GM23338 (cell line): ENCODE measurements at regions not wholly inside any gene's neighbourhood (a gene's known extent, or its start where the extent isn't known, plus 50 kb on each side); places are given as distances from the start of the nearest gene placed in this dataset.
A peak's percentile ranks its signal among the peaks of the same experiment; 100 is the strongest.

Source experiments
- ATAC-seq: fragments of 200-7000 bp; cut with Tn5 transposase; 3 replicates; pipeline ENCODE4 v1.9.1; 2020
- DNase-seq: peaks from one replicate; pipeline ENCODE4 v3.0.0-alpha.2; 2015; ENCODE audit warnings: low spot score
- H2AFZ ChIP-seq: fragments of 200-600 bp; sonication (generic); 2 replicates; pipeline ENCODE4 v1.8.0; 2016; ENCODE audit warnings: antibody characterized with exemption, mild to moderate bottlenecking, moderate library complexity
- H3F3A ChIP-seq: fragments of 200-600 bp; sonication (generic); replicated peaks from 2 replicates; pipeline ENCODE4 v1.8.0; 2017; ENCODE audit warnings: antibody characterized with exemption, mixed run types, low read depth
- H3K27ac ChIP-seq: fragments of 200-600 bp; sonication (generic); 2 replicates; pipeline ENCODE4 v1.6.1; 2016; ENCODE audit warnings: low read depth
- H3K27me3 ChIP-seq: fragments of 200-600 bp; sonication (generic); 2 replicates; pipeline ENCODE4 v1.8.0; 2016; ENCODE audit warnings: mild to moderate bottlenecking, mixed run types, moderate library complexity; ENCODE audit not compliant: insufficient read depth
- H3K36me3 ChIP-seq: fragments of 200-600 bp; sonication (generic); 2 replicates; pipeline ENCODE4 v1.8.0; 2016; ENCODE audit warnings: mild to moderate bottlenecking; ENCODE audit not compliant: insufficient read depth
- H3K4me1 ChIP-seq: fragments of 200-600 bp; sonication (generic); 2 replicates; pipeline ENCODE4 v1.8.0; 2016; ENCODE audit warnings: mild to moderate bottlenecking, moderate library complexity; ENCODE audit not compliant: insufficient read depth
- H3K4me2 ChIP-seq: fragments of 200-600 bp; sonication (generic); 2 replicates; pipeline ENCODE4 v1.7.1; 2017; ENCODE audit warnings: mixed run types
- H3K4me3 ChIP-seq: fragments of 200-600 bp; sonication (generic); 2 replicates; pipeline ENCODE4 v1.6.1; 2016; ENCODE audit warnings: mixed run types
- H3K79me2 ChIP-seq: fragments of 200-600 bp; sonication (generic); replicated peaks from 2 replicates; pipeline ENCODE4 v1.8.0; 2017; ENCODE audit warnings: mild to moderate bottlenecking; ENCODE audit not compliant: insufficient read depth
- H3K9me2 ChIP-seq: fragments of 200-600 bp; sonication (generic); 2 replicates; pipeline ENCODE4 v1.8.0; 2017; ENCODE audit not compliant: insufficient read depth
- H4K20me1 ChIP-seq: fragments of 200-600 bp; sonication (generic); replicated peaks from 2 replicates; pipeline ENCODE4 v1.8.0; 2017; ENCODE audit warnings: mild to moderate bottlenecking; ENCODE audit not compliant: insufficient read depth
- H3K27ac Mint-ChIP-seq: 2 replicates; pipeline ENCODE4 v1.8.0; 2020; ENCODE audit warnings: inconsistent platforms, mild to moderate bottlenecking, moderate library complexity, mixed read lengths
- H3K27me3 Mint-ChIP-seq: 3 replicates; pipeline ENCODE4 v1.8.0; 2022; ENCODE audit warnings: low read depth, mild to moderate bottlenecking, moderate library complexity, mixed read lengths, inconsistent platforms; ENCODE audit not compliant: insufficient read depth, poor library complexity
- H3K36me3 Mint-ChIP-seq: 3 replicates; pipeline ENCODE4 v1.8.0; 2021; ENCODE audit warnings: low read depth, mild to moderate bottlenecking, inconsistent platforms, moderate library complexity, mixed read lengths
- H3K4me1 Mint-ChIP-seq: 3 replicates; pipeline ENCODE4 v1.8.0; 2020; ENCODE audit warnings: mild to moderate bottlenecking, inconsistent platforms, mixed read lengths
- H3K4me3 Mint-ChIP-seq: 3 replicates; pipeline ENCODE4 v1.8.0; 2021; ENCODE audit warnings: moderate library complexity, mild to moderate bottlenecking, inconsistent platforms, mixed read lengths
- H3K9me3 Mint-ChIP-seq: 3 replicates; pipeline ENCODE4 v1.8.0; 2020; ENCODE audit warnings: moderate library complexity, mild to moderate bottlenecking, inconsistent platforms, mixed read lengths
- EZH2 ChIP-seq: fragments of 200-600 bp; sonication (generic); IDR thresholded peaks from one replicate; pipeline ENCODE4 v1.8.0; 2017; ENCODE audit warnings: antibody characterized with exemption, mild to moderate bottlenecking, low read depth; ENCODE audit not compliant: unreplicated experiment
- EZH2phosphoT487 ChIP-seq: fragments of 200-600 bp; sonication (generic); IDR thresholded peaks from one replicate; pipeline ENCODE4 v1.8.1; 2018; ENCODE audit warnings: antibody characterized with exemption; ENCODE audit not compliant: unreplicated experiment
- JUNB ChIP-seq: IDR thresholded peaks from one replicate; pipeline ENCODE4 v1.6.1; 2016; ENCODE audit warnings: antibody characterized with exemption; ENCODE audit not compliant: unreplicated experiment
- NANOG ChIP-seq: IDR thresholded peaks from 2 replicates; pipeline ENCODE4 v1.6.1; 2016; ENCODE audit warnings: antibody characterized with exemption, borderline replicate concordance
- POLR2AphosphoS5 ChIP-seq: IDR thresholded peaks from 2 replicates; pipeline ENCODE4 v1.6.1; 2016; ENCODE audit warnings: antibody characterized with exemption, low read depth
- STAT1 ChIP-seq: IDR thresholded peaks from one replicate; pipeline ENCODE4 v1.6.1; 2016; ENCODE audit warnings: antibody characterized with exemption; ENCODE audit not compliant: unreplicated experiment
- ZNF114 ChIP-seq: fragments of 250-450 bp; sonication (Bioruptor Pico); IDR thresholded peaks from 2 replicates; pipeline ENCODE4 v1.5.0; 2020; ENCODE audit warnings: mild to moderate bottlenecking, moderate library complexity
- ZNF331 ChIP-seq: fragments of 250-450 bp; sonication (Bioruptor Pico); IDR thresholded peaks from 2 replicates; pipeline ENCODE4 v1.5.0; 2020; ENCODE audit warnings: low read depth, mild to moderate bottlenecking, moderate library complexity
- TF ChIP-seq, protein P1 (sequence below): IDR thresholded peaks from 2 replicates; pipeline ENCODE4 v1.6.1; 2016; ENCODE audit warnings: antibody characterized with exemption
- TF ChIP-seq, protein P2 (sequence below), 2 experiments: fragments of 200-600 bp in 1 of 2; sonication (generic) in 1 of 2; conservative IDR thresholded peaks; 2 replicates each; pipeline versions ENCODE4 v1.5.1 to v1.6.1; 2016 to 2017; ENCODE audit warnings: antibody characterized with exemption in 2 of 2, low read depth in 2 of 2, mild to moderate bottlenecking in 2 of 2, moderate library complexity in 1 of 2
- TF ChIP-seq, protein P3 (sequence below): IDR thresholded peaks from one replicate; pipeline ENCODE4 v1.6.1; 2018; ENCODE audit warnings: antibody characterized with exemption; ENCODE audit not compliant: unreplicated experiment

DNA sequence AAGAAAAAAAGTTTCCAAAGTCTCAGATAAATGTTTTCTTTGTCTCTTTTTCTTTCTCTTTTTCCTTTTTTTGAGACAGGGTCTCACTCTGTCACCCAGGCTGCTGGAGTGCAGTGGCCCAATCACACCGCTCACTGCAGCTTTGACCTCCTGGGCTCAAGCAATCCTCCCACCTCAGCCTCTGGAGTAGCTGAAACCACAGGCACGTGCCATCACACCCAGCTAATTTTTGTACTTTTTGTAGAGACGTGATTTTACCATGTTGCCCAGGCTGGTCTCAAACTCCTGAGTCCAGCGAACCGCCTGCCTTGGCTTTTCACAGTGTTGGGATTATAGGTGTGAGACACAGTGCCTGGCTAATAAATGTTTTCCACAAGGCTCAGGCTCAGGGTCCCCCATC, 53.3 kb upstream of the KSR1 start (continued):
- TF ChIP-seq POLR2AphosphoS5 (no peak), ZNF331 (CRISPR knock-in tag) (no peak), STAT1 (no peak), EZH2 (no peak), ZNF114 (CRISPR knock-in tag) (no peak)
- TF ChIP-seq, protein P1, sequence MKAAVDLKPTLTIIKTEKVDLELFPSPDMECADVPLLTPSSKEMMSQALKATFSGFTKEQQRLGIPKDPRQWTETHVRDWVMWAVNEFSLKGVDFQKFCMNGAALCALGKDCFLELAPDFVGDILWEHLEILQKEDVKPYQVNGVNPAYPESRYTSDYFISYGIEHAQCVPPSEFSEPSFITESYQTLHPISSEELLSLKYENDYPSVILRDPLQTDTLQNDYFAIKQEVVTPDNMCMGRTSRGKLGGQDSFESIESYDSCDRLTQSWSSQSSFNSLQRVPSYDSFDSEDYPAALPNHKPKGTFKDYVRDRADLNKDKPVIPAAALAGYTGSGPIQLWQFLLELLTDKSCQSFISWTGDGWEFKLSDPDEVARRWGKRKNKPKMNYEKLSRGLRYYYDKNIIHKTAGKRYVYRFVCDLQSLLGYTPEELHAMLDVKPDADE: no peak
- TF ChIP-seq, protein P2, sequence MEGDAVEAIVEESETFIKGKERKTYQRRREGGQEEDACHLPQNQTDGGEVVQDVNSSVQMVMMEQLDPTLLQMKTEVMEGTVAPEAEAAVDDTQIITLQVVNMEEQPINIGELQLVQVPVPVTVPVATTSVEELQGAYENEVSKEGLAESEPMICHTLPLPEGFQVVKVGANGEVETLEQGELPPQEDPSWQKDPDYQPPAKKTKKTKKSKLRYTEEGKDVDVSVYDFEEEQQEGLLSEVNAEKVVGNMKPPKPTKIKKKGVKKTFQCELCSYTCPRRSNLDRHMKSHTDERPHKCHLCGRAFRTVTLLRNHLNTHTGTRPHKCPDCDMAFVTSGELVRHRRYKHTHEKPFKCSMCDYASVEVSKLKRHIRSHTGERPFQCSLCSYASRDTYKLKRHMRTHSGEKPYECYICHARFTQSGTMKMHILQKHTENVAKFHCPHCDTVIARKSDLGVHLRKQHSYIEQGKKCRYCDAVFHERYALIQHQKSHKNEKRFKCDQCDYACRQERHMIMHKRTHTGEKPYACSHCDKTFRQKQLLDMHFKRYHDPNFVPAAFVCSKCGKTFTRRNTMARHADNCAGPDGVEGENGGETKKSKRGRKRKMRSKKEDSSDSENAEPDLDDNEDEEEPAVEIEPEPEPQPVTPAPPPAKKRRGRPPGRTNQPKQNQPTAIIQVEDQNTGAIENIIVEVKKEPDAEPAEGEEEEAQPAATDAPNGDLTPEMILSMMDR (conservative IDR thresholded peaks at IDR 0.05; ENCODE audit: low read depth in 2 of 2): no peak

DNA sequence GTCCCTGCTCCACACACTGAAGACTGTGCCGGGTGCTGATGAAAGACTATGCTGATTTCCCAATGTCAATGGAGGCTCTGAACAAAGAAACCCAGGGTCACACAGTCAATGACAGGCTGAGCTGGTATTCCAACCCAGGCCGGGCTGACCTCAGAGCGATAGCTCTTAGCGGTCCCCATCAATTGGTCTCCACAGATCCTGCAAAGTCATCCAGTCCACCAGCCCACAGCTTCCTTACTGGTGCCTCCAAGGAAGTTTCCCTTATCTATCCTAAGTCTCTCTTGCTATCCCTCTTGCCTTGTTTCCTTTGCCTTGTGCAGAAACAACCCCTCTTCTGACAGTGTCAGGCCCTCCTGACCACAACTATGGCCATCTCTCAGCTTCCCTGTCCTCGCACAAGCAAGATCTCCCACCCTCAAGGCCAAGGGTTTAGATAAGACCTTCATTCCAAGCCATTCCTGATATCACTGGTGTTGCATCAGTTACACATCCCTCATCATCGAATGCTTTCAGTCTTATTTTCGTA, 52.7 kb upstream of the KSR1 start:
- H3K36me3 Mint-ChIP-seq: no peaks in the 10 kb centered on the region

DNA sequence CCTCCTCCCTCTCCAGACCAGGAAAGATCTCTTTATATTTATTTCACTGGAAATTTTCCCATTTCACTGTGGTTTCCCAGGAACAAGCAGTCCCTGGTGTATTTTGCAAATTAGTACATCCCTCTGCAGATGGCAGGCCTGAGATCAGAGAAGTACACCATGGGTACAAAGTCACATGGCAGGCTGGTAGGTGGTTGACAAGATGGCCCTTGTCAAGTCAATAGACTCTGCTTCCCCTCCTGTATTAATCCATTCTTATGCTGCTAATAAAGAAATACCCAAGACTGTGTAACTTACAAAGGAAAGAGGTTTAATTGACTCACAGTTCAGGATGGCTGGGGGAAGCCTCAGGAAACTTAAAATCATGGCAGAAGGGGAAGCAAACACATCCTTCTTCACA, 51.6 kb upstream of the KSR1 start:
- Histone ChIP-seq H4K20me1 (no peaks in the 10 kb centered on the region), H3K27me3 (no peaks in the 10 kb centered on the region), H3K27ac (no peak overlapping the region), H3K4me1 (no peaks in the 10 kb centered on the region; the same call in 1 of the 2 replicates), H3K4me2 (no peak overlapping the region), H3K4me3 (no peak overlapping the region), H3K9me2 (peaks cover 9% of the 10 kb centered on the region; the same call in 1 of the 2 replicates), H3K79me2 (no peaks in the 10 kb centered on the region), H3F3A (no peaks in the 10 kb centered on the region), H2AFZ (no peak overlapping the region), H3K36me3 (no peaks in the 10 kb centered on the region)
- no peaks in the 10 kb centered on the region for H3K36me3 Mint-ChIP-seq
- ATAC-seq (no peak), DNase-seq (no peak)
- TF ChIP-seq, protein P3, sequence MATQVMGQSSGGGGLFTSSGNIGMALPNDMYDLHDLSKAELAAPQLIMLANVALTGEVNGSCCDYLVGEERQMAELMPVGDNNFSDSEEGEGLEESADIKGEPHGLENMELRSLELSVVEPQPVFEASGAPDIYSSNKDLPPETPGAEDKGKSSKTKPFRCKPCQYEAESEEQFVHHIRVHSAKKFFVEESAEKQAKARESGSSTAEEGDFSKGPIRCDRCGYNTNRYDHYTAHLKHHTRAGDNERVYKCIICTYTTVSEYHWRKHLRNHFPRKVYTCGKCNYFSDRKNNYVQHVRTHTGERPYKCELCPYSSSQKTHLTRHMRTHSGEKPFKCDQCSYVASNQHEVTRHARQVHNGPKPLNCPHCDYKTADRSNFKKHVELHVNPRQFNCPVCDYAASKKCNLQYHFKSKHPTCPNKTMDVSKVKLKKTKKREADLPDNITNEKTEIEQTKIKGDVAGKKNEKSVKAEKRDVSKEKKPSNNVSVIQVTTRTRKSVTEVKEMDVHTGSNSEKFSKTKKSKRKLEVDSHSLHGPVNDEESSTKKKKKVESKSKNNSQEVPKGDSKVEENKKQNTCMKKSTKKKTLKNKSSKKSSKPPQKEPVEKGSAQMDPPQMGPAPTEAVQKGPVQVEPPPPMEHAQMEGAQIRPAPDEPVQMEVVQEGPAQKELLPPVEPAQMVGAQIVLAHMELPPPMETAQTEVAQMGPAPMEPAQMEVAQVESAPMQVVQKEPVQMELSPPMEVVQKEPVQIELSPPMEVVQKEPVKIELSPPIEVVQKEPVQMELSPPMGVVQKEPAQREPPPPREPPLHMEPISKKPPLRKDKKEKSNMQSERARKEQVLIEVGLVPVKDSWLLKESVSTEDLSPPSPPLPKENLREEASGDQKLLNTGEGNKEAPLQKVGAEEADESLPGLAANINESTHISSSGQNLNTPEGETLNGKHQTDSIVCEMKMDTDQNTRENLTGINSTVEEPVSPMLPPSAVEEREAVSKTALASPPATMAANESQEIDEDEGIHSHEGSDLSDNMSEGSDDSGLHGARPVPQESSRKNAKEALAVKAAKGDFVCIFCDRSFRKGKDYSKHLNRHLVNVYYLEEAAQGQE: no peak
- TF ChIP-seq EZH2phosphoT487 (no peak), JUNB (no peak), POLR2AphosphoS5 (no peak), NANOG (no peak)
- TF ChIP-seq, protein P2 (conservative IDR thresholded peaks at IDR 0.05; ENCODE audit: low read depth in 2 of 2): no peak
- TF ChIP-seq, protein P1: no peak
- H3K4me1 Mint-ChIP-seq: peaks cover 11% of the 10 kb centered on the region
- H3K9me3 Mint-ChIP-seq: no peaks in the 10 kb centered on the region; the same call in 2 of the 3 replicates
- H3K27ac Mint-ChIP-seq: no peak overlapping the region
- no peak overlapping the region for H3K4me3 Mint-ChIP-seq
- H3K27me3 Mint-ChIP-seq: peaks cover 3% of the 10 kb centered on the region

More for the DNA sequence above, 52.7 kb upstream of the KSR1 start:
- Histone ChIP-seq H3F3A (no peaks in the 10 kb centered on the region), H3K27me3 (no peaks in the 10 kb centered on the region), H4K20me1 (no peaks in the 10 kb centered on the region), H3K36me3 (no peaks in the 10 kb centered on the region), H3K9me2 (peaks cover 9% of the 10 kb centered on the region; the same call in 1 of the 2 replicates), H3K4me1 (no peaks in the 10 kb centered on the region; the same call in 1 of the 2 replicates), H3K4me3 (no peak overlapping the region), H3K4me2 (no peak overlapping the region), H2AFZ (peak overlapping the region; percentile 72), H3K27ac (no peak overlapping the region), H3K79me2 (no peaks in the 10 kb centered on the region)
- Mint-ChIP-seq H3K4me1 (peaks cover 9% of the 10 kb centered on the region), H3K27ac (no peak overlapping the region; the same call in 1 of the 2 replicates), H3K27me3 (peaks cover 3% of the 10 kb centered on the region), H3K9me3 (no peaks in the 10 kb centered on the region; the same call in 2 of the 3 replicates), H3K4me3 (no peak overlapping the region)
- ATAC-seq (peak; percentile 97), DNase-seq (peak; percentile 43)
- TF ChIP-seq EZH2phosphoT487 (no peak), EZH2 (no peak)
